B cell (primary cell): ENCODE measurements at regions not wholly inside any gene's neighbourhood (a gene's known extent, or its start where the extent isn't known, plus 50 kb on each side); places are given as distances from the start of the nearest gene placed in this dataset.

Experiments used
- ATAC-seq: fragments of 200-7000 bp; cut with Tn5 transposase; one replicate; pipeline ENCODE4 v1.10.0; 2021; ENCODE audit warnings: low read depth, mild to moderate bottlenecking, moderate number of reproducible peaks, moderate library complexity
- CTCF ChIA-PET: fragments of 350-600 bp; sonication (Branson Sonifier 250); formaldehyde crosslinking; loops from one replicate; lab custom pipeline; 2021; ENCODE audit warnings: antibody characterized with exemption, inconsistent platforms; lab: Charles Lee
- POLR2A ChIA-PET: fragments of 350-600 bp; sonication (Branson Sonifier 250); formaldehyde crosslinking; loops from one replicate; lab custom pipeline; 2021; ENCODE audit warnings: antibody characterized with exemption; lab: Charles Lee
- DNase-seq: peaks from one replicate; pipeline ENCODE4 v3.0.0; 2013
- H2AFZ ChIP-seq: 2 replicates; pipeline ENCODE4 v1.6.1; 2012; ENCODE audit warnings: mild to moderate bottlenecking, low read depth, low read length; ENCODE audit not compliant: insufficient read depth, poor library complexity, severe bottlenecking
- H3K27ac ChIP-seq, 2 donors: 1 replicate in 1 of 2; 2 replicates in 1 of 2; pipeline ENCODE4 v1.5.1; 2012 to 2013; ENCODE audit warnings: low read length in 2 of 2, mild to moderate bottlenecking in 2 of 2, moderate library complexity in 1 of 2
- H3K27me3 ChIP-seq, 4 experiments: fragments of 200-600 bp in 1 of 4; sonication (generic) in 1 of 4; replicated peaks in 1 of 4; 1 replicate in 2 of 4; 2 replicates in 2 of 4; pipeline versions ENCODE4 v1.6.1 to v1.7.0; 2013 to 2016; ENCODE audit warnings: low read length in 3 of 4, mild to moderate bottlenecking in 2 of 4, mixed read lengths in 1 of 4, moderate library complexity in 1 of 4; ENCODE audit not compliant: insufficient read depth in 4 of 4, control insufficient read depth in 3 of 4; ENCODE audit errors: control extremely low read depth in 1 of 4
- H3K36me3 ChIP-seq, 2 experiments: replicated peaks in 1 of 2; 1 replicate in 1 of 2; 2 replicates in 1 of 2; pipeline versions ENCODE4 v1.6.1 to v1.7.1; 2013; ENCODE audit warnings: low read length in 1 of 2; ENCODE audit not compliant: insufficient read depth in 2 of 2, control insufficient read depth in 1 of 2; ENCODE audit errors: control extremely low read depth in 1 of 2, extremely low read depth in 1 of 2
- H3K4me1 ChIP-seq, 2 donors: fragments of 200-600 bp in 1 of 2; sonication (generic) in 1 of 2; 1 replicate in 1 of 2; 2 replicates in 1 of 2; pipeline versions ENCODE4 v1.5.1 to v1.6.1; 2013 to 2017; ENCODE audit warnings: low read length in 2 of 2; ENCODE audit not compliant: control insufficient read depth in 2 of 2, insufficient read depth in 2 of 2
- H3K4me2 ChIP-seq: replicated peaks from 2 replicates; pipeline ENCODE3; 2012; ENCODE audit warnings: mild to moderate bottlenecking, low read depth, low read length; ENCODE audit not compliant: poor library complexity, severe bottlenecking
- H3K4me3 ChIP-seq, 5 experiments: fragments of 200-600 bp in 1 of 5; sonication (generic) in 1 of 5; 1 replicate in 3 of 5; 2 replicates in 2 of 5; pipeline versions ENCODE4 v1.5.1 to v1.7.0; 2011 to 2016; ENCODE audit warnings: low read length in 4 of 5, mild to moderate bottlenecking in 4 of 5, low read depth in 2 of 5, control low read depth in 1 of 5, moderate library complexity in 1 of 5; ENCODE audit not compliant: insufficient read depth in 1 of 5; ENCODE audit errors: control extremely low read depth in 1 of 5, extremely low read depth in 1 of 5
- H3K79me2 ChIP-seq: fragments of 200-600 bp; sonication (generic); one replicate; pipeline ENCODE4 v1.6.0; 2016; ENCODE audit warnings: low read length; ENCODE audit not compliant: control insufficient read depth, insufficient read depth
- H3K9ac ChIP-seq: fragments of 200-600 bp; sonication (generic); 2 replicates; pipeline ENCODE4 v1.6.1; 2017; ENCODE audit warnings: mild to moderate bottlenecking, low read length, moderate library complexity
- H3K9me3 ChIP-seq, 3 donors: one replicate each; pipeline versions ENCODE4 v1.6.1 to v1.7.1; 2013; ENCODE audit warnings: low read length in 2 of 3; ENCODE audit not compliant: control insufficient read depth in 2 of 3, insufficient read depth in 1 of 3; ENCODE audit errors: control extremely low read depth in 1 of 3
- H4K20me1 ChIP-seq: 2 replicates; pipeline ENCODE4 v1.6.0; 2012; ENCODE audit warnings: mild to moderate bottlenecking, low read length; ENCODE audit not compliant: insufficient read depth, control insufficient read depth, poor library complexity, severe bottlenecking
- H3K27ac Mint-ChIP-seq: one replicate; pipeline ENCODE4 v1.8.0; 2021; ENCODE audit warnings: mixed read lengths
- H3K27me3 Mint-ChIP-seq: one replicate; pipeline ENCODE4 v1.8.0; 2021; ENCODE audit warnings: mixed read lengths
- H3K4me1 Mint-ChIP-seq: one replicate; pipeline ENCODE4 v1.8.0; 2021; ENCODE audit warnings: mixed read lengths
- H3K4me3 Mint-ChIP-seq: one replicate; pipeline ENCODE4 v1.8.0; 2021; ENCODE audit warnings: mixed read lengths
- H3K9me3 Mint-ChIP-seq: one replicate; pipeline ENCODE4 v1.8.0; 2022; ENCODE audit warnings: mixed read lengths; ENCODE audit not compliant: insufficient read depth
- EZH2 ChIP-seq: IDR thresholded peaks from 2 replicates; pipeline ENCODE4 v1.6.1; 2012; ENCODE audit warnings: borderline replicate concordance, low read depth, mild to moderate bottlenecking, moderate library complexity, low read length; ENCODE audit not compliant: insufficient read depth, poor library complexity, severe bottlenecking
- WGBS: methylation state at CpG from one replicate; pipeline ENCODE4 v1.1.5; 2013; ENCODE audit warnings: missing lambda C conversion rate; ENCODE audit not compliant: insufficient coverage; 5-methylcytosine and 5-hydroxymethylcytosine counted together
- intact Hi-C: fragments of 100-400 bp; cut with micrococcal nuclease; formaldehyde crosslinking; loops from one replicate; pipeline ENCODE4 v1.10.0; 2022
- TF ChIP-seq, protein P1 (sequence below): fragments of 200-600 bp; IDR thresholded peaks from one replicate; pipeline ENCODE4 v1.8.0; 2022; ENCODE audit warnings: antibody characterized with exemption, mild to moderate bottlenecking

DNA sequence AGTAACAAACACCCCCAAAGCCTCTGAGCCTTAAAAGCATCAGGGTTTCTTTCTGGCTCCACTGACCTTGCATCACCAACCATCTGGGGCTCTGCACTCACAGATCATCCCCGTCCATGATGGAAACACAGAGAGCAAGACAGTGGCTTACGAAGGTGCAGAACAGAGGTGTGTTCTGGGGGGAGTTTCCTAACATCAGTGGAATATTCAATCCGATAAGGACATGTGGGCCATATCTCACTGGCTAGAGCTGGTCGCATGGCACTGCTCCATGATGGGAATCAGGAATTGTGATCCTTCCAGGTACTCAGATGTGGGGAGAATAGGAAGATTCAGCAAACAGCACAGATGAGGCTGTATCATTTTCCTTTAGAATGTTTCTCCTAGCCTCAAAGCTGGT is 457.2 kb downstream of the IRS2 start:
- H3K9ac ChIP-seq, result no peak overlapping the region
- H3K4me1 ChIP-seq, result no peaks in the 10 kb centered on the region
- ChIA-PET POLR2A (no interaction called here), CTCF (no interaction called here)
- no peak for TF ChIP-seq EZH2
- TF ChIP-seq, protein P1, sequence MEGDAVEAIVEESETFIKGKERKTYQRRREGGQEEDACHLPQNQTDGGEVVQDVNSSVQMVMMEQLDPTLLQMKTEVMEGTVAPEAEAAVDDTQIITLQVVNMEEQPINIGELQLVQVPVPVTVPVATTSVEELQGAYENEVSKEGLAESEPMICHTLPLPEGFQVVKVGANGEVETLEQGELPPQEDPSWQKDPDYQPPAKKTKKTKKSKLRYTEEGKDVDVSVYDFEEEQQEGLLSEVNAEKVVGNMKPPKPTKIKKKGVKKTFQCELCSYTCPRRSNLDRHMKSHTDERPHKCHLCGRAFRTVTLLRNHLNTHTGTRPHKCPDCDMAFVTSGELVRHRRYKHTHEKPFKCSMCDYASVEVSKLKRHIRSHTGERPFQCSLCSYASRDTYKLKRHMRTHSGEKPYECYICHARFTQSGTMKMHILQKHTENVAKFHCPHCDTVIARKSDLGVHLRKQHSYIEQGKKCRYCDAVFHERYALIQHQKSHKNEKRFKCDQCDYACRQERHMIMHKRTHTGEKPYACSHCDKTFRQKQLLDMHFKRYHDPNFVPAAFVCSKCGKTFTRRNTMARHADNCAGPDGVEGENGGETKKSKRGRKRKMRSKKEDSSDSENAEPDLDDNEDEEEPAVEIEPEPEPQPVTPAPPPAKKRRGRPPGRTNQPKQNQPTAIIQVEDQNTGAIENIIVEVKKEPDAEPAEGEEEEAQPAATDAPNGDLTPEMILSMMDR, result no peak
- H3K4me2 ChIP-seq, result no peak overlapping the region
- no peaks in the 10 kb centered on the region for H3K27me3 Mint-ChIP-seq
- H3K4me3 ChIP-seq, result no peak overlapping the region
- intact Hi-C loops, result no loop called here
- H3K4me1 Mint-ChIP-seq, result no peaks in the 10 kb centered on the region
- peaks cover 0 to 9% (median 1%) of the 10 kb centered on the region in 3 donors for H3K9me3 ChIP-seq
- no peaks in the 10 kb centered on the region for H3K9me3 Mint-ChIP-seq
- H3K27ac Mint-ChIP-seq, result no peak overlapping the region
- WGBS, result 93% methylated on average over 3 of the region's 4 CpGs
- H3K36me3 ChIP-seq, result no peaks in the 10 kb centered on the region
- H3K27ac ChIP-seq, result no peak overlapping the region
- no peaks in the 10 kb centered on the region for H3K27me3 ChIP-seq
- no peaks in the 10 kb centered on the region for H3K79me2 ChIP-seq
- no peaks in the 10 kb centered on the region for H4K20me1 ChIP-seq
- H3K4me3 Mint-ChIP-seq, result no peak overlapping the region
- no peak for ATAC-seq
- no peak for DNase-seq
- H2AFZ ChIP-seq, result no peak overlapping the region

DNA sequence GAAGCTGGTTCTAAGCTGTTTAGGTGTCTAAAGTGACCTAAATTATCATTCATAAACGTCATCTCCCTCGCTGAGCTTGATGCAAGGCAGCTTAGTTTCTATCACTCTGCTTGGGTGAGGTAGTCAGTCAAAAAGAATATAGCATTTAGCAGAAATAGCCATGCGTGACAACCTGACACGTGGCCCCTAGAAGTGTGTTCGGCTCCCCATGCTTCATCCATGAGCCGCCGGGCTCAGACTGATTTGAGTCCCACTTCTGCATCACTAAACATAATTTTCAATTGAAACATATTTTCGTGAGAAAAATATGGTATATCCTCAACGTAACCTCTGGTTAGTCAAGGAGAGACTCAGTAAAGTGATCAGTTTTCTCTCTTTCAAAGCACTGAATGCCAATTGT is 459.8 kb downstream of the IRS2 start:
- H3K36me3 ChIP-seq, result no peaks in the 10 kb centered on the region
- Mint-ChIP-seq H3K27me3 (no peaks in the 10 kb centered on the region), H3K9me3 (no peaks in the 10 kb centered on the region), H3K4me1 (no peaks in the 10 kb centered on the region), H3K27ac (no peak overlapping the region), H3K4me3 (no peak overlapping the region)
- intact Hi-C loops, result no loop called here
- CTCF ChIA-PET, result no interaction called here
- TF ChIP-seq, protein P1, result no peak
- no peak for TF ChIP-seq EZH2
- no peaks in the 10 kb centered on the region for H3K27me3 ChIP-seq
- H3K79me2 ChIP-seq, result no peaks in the 10 kb centered on the region
- H3K4me2 ChIP-seq, result no peak overlapping the region
- H3K4me3 ChIP-seq, result no peak overlapping the region
- no peak overlapping the region for H3K9ac ChIP-seq
- H2AFZ ChIP-seq, result no peak overlapping the region
- ATAC-seq (no peak), DNase-seq (no peak)
- POLR2A ChIA-PET, result no interaction called here
- H3K27ac ChIP-seq, result no peak overlapping the region
- 100% methylated on average over 5 of the region's 9 CpGs for WGBS
- H3K9me3 ChIP-seq, result peaks cover 0 to 1% (median 0%) of the 10 kb centered on the region in 3 donors
- H3K4me1 ChIP-seq, result no peaks in the 10 kb centered on the region
- no peaks in the 10 kb centered on the region for H4K20me1 ChIP-seq
